ENCODE measurements at regions not wholly inside any gene's neighbourhood (a gene's known extent, or its start where the extent isn't known, plus 50 kb on each side); places are given as distances from the start of the nearest gene placed in this dataset.

GRCh38 chrX:3803305-3803704 is 89.9 kb upstream of the PRKX start:
- TF ChIP-seq FOXP2 (optimal IDR thresholded peaks at IDR 0.05; ENCODE audit: borderline replicate concordance, extremely low read depth, extremely low read length, insufficient read depth) (no peak), POLR2AphosphoS5 (IDR thresholded peaks at IDR 0.05; ENCODE audit: low read depth, low read length) (no peak), TAF1 (IDR thresholded peaks at IDR 0.05; ENCODE audit: borderline replicate concordance, insufficient read depth, low read length) (no peak)
- TF ChIP-seq, protein P1, sequence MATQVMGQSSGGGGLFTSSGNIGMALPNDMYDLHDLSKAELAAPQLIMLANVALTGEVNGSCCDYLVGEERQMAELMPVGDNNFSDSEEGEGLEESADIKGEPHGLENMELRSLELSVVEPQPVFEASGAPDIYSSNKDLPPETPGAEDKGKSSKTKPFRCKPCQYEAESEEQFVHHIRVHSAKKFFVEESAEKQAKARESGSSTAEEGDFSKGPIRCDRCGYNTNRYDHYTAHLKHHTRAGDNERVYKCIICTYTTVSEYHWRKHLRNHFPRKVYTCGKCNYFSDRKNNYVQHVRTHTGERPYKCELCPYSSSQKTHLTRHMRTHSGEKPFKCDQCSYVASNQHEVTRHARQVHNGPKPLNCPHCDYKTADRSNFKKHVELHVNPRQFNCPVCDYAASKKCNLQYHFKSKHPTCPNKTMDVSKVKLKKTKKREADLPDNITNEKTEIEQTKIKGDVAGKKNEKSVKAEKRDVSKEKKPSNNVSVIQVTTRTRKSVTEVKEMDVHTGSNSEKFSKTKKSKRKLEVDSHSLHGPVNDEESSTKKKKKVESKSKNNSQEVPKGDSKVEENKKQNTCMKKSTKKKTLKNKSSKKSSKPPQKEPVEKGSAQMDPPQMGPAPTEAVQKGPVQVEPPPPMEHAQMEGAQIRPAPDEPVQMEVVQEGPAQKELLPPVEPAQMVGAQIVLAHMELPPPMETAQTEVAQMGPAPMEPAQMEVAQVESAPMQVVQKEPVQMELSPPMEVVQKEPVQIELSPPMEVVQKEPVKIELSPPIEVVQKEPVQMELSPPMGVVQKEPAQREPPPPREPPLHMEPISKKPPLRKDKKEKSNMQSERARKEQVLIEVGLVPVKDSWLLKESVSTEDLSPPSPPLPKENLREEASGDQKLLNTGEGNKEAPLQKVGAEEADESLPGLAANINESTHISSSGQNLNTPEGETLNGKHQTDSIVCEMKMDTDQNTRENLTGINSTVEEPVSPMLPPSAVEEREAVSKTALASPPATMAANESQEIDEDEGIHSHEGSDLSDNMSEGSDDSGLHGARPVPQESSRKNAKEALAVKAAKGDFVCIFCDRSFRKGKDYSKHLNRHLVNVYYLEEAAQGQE (IDR thresholded peaks at IDR 0.05; ENCODE audit: insufficient read depth in 1 of 2, low read depth in 2 of 2, low read length in 2 of 2), result no peak

DNA sequence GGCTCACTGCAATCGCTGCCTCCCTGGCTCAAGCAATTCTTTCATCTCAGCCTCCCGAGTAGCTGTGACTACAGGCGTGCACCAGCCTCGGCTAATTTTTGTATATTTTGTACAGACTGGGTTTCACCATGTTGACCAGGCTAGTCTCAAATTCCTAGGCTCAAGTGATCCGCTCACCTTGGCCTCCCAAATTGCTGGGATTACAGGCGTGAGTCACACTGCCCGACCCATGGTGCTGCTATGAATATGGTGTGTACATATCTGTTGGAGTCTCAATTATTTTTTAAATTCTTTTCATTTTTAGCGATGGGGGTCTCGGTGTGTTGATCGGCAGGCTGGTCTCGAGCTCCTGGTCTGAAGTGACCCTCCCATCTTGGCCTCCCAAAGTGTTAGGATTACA is 78.0 kb upstream of the PRKX start:
- TF ChIP-seq FOXP2 (optimal IDR thresholded peaks at IDR 0.05; ENCODE audit: borderline replicate concordance, extremely low read depth, extremely low read length, insufficient read depth) (no peak), TAF1 (IDR thresholded peaks at IDR 0.05; ENCODE audit: borderline replicate concordance, insufficient read depth, low read length) (no peak), SIN3A (IDR thresholded peaks at IDR 0.05; ENCODE audit: borderline replicate concordance, insufficient read depth, low read length) (no peak), POLR2AphosphoS5 (IDR thresholded peaks at IDR 0.05; ENCODE audit: low read depth, low read length) (no peak)

DNA sequence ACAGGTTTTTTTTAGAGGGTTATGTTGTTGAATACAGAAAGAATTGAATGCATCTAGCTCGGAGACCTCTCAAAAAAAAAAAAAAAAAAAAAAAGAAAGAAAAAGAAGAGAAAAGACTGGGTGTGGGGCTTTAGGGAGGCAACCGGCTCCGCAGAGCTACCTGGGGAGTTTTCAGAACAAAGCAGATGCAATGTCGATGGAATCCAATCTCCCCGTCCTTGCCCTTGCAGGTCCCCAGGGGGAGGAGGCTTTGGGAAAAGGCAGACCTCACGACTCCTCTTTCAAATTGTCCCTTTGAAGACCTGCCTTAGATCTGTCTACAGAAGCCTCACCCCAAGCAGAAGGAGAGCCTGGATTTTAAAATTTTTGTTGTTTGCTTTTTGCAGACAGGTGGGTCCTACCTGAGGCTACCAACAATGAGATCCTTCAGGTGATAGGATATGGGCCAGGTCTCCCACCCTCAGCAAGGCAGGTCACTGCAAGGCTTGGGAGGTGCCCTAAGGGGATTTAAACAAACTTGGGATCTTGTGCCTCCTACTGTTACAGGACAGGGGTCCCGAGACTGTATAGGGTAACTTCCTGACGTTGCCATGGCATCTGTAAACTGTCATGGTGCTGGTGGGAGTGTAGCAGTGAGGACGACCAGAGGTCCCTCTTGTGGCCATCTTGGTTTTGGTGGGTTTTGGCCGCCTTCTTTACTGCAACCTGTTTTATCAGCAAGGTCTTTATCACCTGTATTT is 75.2 kb upstream of the PRKX start:
- TF ChIP-seq, protein P1 (IDR thresholded peaks at IDR 0.05; ENCODE audit: insufficient read depth in 1 of 2, low read depth in 2 of 2, low read length in 2 of 2), result no peak
- TF ChIP-seq SIN3A (IDR thresholded peaks at IDR 0.05; ENCODE audit: borderline replicate concordance, insufficient read depth, low read length) (no peak), FOXP2 (optimal IDR thresholded peaks at IDR 0.05; ENCODE audit: borderline replicate concordance, extremely low read depth, extremely low read length, insufficient read depth) (no peak), TAF1 (IDR thresholded peaks at IDR 0.05; ENCODE audit: borderline replicate concordance, insufficient read depth, low read length) (no peak)

GRCh38 chrX:3787856-3788255 is 74.4 kb upstream of the PRKX start:
- TF ChIP-seq SIN3A (IDR thresholded peaks at IDR 0.05; ENCODE audit: borderline replicate concordance, insufficient read depth, low read length) (no peak), POLR2AphosphoS5 (IDR thresholded peaks at IDR 0.05; ENCODE audit: low read depth, low read length) (no peak), TAF1 (IDR thresholded peaks at IDR 0.05; ENCODE audit: borderline replicate concordance, insufficient read depth, low read length) (no peak), FOXP2 (optimal IDR thresholded peaks at IDR 0.05; ENCODE audit: borderline replicate concordance, extremely low read depth, extremely low read length, insufficient read depth) (no peak)
- TF ChIP-seq, protein P1 (IDR thresholded peaks at IDR 0.05; ENCODE audit: insufficient read depth in 1 of 2, low read depth in 2 of 2, low read length in 2 of 2), result no peak

- TF ChIP-seq POLR2AphosphoS5 (IDR thresholded peaks at IDR 0.05; ENCODE audit: low read depth, low read length) (no peak), SIN3A (IDR thresholded peaks at IDR 0.05; ENCODE audit: borderline replicate concordance, insufficient read depth, low read length) (no peak), FOXP2 (optimal IDR thresholded peaks at IDR 0.05; ENCODE audit: borderline replicate concordance, extremely low read depth, extremely low read length, insufficient read depth) (no peak), TAF1 (IDR thresholded peaks at IDR 0.05; ENCODE audit: borderline replicate concordance, insufficient read depth, low read length) (no peak)
- TF ChIP-seq, protein P1 (IDR thresholded peaks at IDR 0.05; ENCODE audit: insufficient read depth in 1 of 2, low read depth in 2 of 2, low read length in 2 of 2), result no peak
Measured at GRCh38 chrX:3780564-3780963, 67.1 kb upstream of the PRKX start.

Data from PFSK-1 (cell line).